GM21529 (cell line): ENCODE measurements at regions not wholly inside any gene's neighbourhood (a gene's known extent, or its start where the extent isn't known, plus 50 kb on each side); places are given as distances from the start of the nearest gene placed in this dataset.

Experiments used
- ATAC-seq: cut with Tn5 transposase; IDR thresholded peaks from one replicate; pipeline ENCODE4 v1.9.1; 2021; ENCODE audit not compliant: unreplicated experiment

GRCh38 chr1:239593527-239593926 lies 207.2 kb downstream of the CHRM3 start:
- no peak for ATAC-seq

GRCh38 chr1:239600588-239600987 lies 214.2 kb downstream of the CHRM3 start:
- ATAC-seq: no peak

GRCh38 chr1:239601108-239601507 lies 214.7 kb downstream of the CHRM3 start:
- ATAC-seq: no peak

- ATAC-seq: no peak
Measured at GRCh38 chr1:239603530-239603929, 217.2 kb downstream of the CHRM3 start.

- no peak for ATAC-seq
Measured at GRCh38 chr1:239606850-239607400, 220.6 kb downstream of the CHRM3 start.

- no peak for ATAC-seq
Measured at GRCh38 chr1:239608469-239608868, 222.1 kb downstream of the CHRM3 start.

- ATAC-seq: no peak
Measured at GRCh38 chr1:239612379-239612778, 226.0 kb downstream of the CHRM3 start.

- ATAC-seq: no peak
Measured at GRCh38 chr1:239616673-239617072, 230.3 kb downstream of the CHRM3 start.

- no peak for ATAC-seq
Measured at GRCh38 chr1:239617259-239617658, 230.9 kb downstream of the CHRM3 start.

GRCh38 chr1:239617731-239618130 lies 231.4 kb downstream of the CHRM3 start:
- no peak for ATAC-seq

GRCh38 chr1:239619190-239619589 lies 232.8 kb downstream of the CHRM3 start:
- no peak for ATAC-seq

- ATAC-seq: no peak
Measured at GRCh38 chr1:239630767-239631166, 244.4 kb downstream of the CHRM3 start.

GRCh38 chr1:239633432-239633831 lies 247.1 kb downstream of the CHRM3 start:
- ATAC-seq: no peak

GRCh38 chr1:239635276-239635675 lies 248.9 kb downstream of the CHRM3 start:
- no peak for ATAC-seq

GRCh38 chr1:239636347-239636746 lies 250.0 kb downstream of the CHRM3 start:
- ATAC-seq: no peak

GRCh38 chr1:239644604-239645003 lies 258.2 kb downstream of the CHRM3 start:
- no peak for ATAC-seq

- ATAC-seq: no peak
Measured at GRCh38 chr1:239647045-239647444, 260.7 kb downstream of the CHRM3 start.

- no peak for ATAC-seq
Measured at GRCh38 chr1:239647964-239648632, 261.7 kb downstream of the CHRM3 start.

GRCh38 chr1:239655023-239655422 lies 268.7 kb downstream of the CHRM3 start:
- ATAC-seq: no peak

GRCh38 chr1:239657291-239657690 lies 270.9 kb downstream of the CHRM3 start:
- no peak for ATAC-seq

- no peak for ATAC-seq
Measured at GRCh38 chr1:239662950-239663349, 276.6 kb downstream of the CHRM3 start.

GRCh38 chr1:239672256-239672655 lies 285.9 kb downstream of the CHRM3 start:
- no peak for ATAC-seq

GRCh38 chr1:239675735-239676134 lies 289.4 kb downstream of the CHRM3 start:
- ATAC-seq: no peak
